MM.1S (cell line): ENCODE measurements at regions not wholly inside any gene's neighbourhood (a gene's known extent, or its start where the extent isn't known, plus 50 kb on each side); places are given as distances from the start of the nearest gene placed in this dataset.

Experiments used
- DNase-seq: peaks from one replicate; pipeline ENCODE4 v3.0.0-alpha.2; 2015
- H2AFZ ChIP-seq: fragments of 300-600 bp; sonication (generic); 2 replicates; pipeline ENCODE4 v1.6.0; 2016; ENCODE audit warnings: antibody characterized with exemption, low read length
- H3F3A ChIP-seq: fragments of 300-600 bp; sonication (generic); 2 replicates; pipeline ENCODE4 v1.6.1; 2016; ENCODE audit warnings: mild to moderate bottlenecking, antibody characterized with exemption, low read length, moderate library complexity, mixed read lengths; ENCODE audit not compliant: insufficient read depth
- H3K27ac ChIP-seq: fragments of 300-600 bp; sonication (generic); 2 replicates; pipeline ENCODE4 v1.5.1; 2016; ENCODE audit warnings: mild to moderate bottlenecking, low read length
- H3K27me3 ChIP-seq: fragments of 300-600 bp; sonication (generic); replicated peaks from 2 replicates; pipeline ENCODE4 v1.6.0; 2016; ENCODE audit warnings: low read length; ENCODE audit not compliant: insufficient read depth
- H3K36me3 ChIP-seq: fragments of 300-600 bp; sonication (generic); replicated peaks from 2 replicates; pipeline ENCODE4 v1.6.1; 2016; ENCODE audit warnings: mild to moderate bottlenecking, low read length, mixed read lengths; ENCODE audit not compliant: insufficient read depth
- H3K4me1 ChIP-seq: fragments of 300-600 bp; sonication (generic); 2 replicates; pipeline ENCODE4 v1.6.1; 2016; ENCODE audit warnings: low read length, mixed read lengths
- H3K4me2 ChIP-seq: fragments of 300-600 bp; sonication (generic); 2 replicates; pipeline ENCODE4 v1.6.0; 2016; ENCODE audit warnings: low read depth, low read length
- H3K4me3 ChIP-seq: fragments of 300-600 bp; sonication (generic); 2 replicates; pipeline ENCODE4 v1.5.1; 2016; ENCODE audit warnings: low read length, mixed read lengths
- H3K79me2 ChIP-seq: fragments of 300-600 bp; sonication (generic); 2 replicates; pipeline ENCODE4 v1.6.1; 2016; ENCODE audit warnings: mixed run types, low read length, mixed read lengths
- H3K9ac ChIP-seq: fragments of 300-600 bp; sonication (generic); 2 replicates; pipeline ENCODE4 v1.6.1; 2016; ENCODE audit warnings: low read length, mixed read lengths
- H3K9me2 ChIP-seq: fragments of 300-600 bp; sonication (generic); replicated peaks from 2 replicates; pipeline ENCODE4 v1.6.1; 2016; ENCODE audit warnings: mild to moderate bottlenecking, low read length, mixed read lengths; ENCODE audit not compliant: insufficient read depth
- H3K9me3 ChIP-seq: fragments of 300-600 bp; sonication (generic); replicated peaks from 2 replicates; pipeline ENCODE4 v1.6.1; 2016; ENCODE audit warnings: mild to moderate bottlenecking, low read length, mixed read lengths; ENCODE audit not compliant: insufficient read depth
- H4K20me1 ChIP-seq: fragments of 300-600 bp; sonication (generic); 2 replicates; pipeline ENCODE4 v1.6.1; 2016; ENCODE audit warnings: mild to moderate bottlenecking, low read length, moderate library complexity, mixed read lengths; ENCODE audit not compliant: insufficient read depth
- EZH2 ChIP-seq: fragments of 300-600 bp; sonication (generic); optimal IDR thresholded peaks from 2 replicates; pipeline ENCODE3; 2017; ENCODE audit warnings: low read depth, mild to moderate bottlenecking, antibody characterized with exemption, low read length, mixed read lengths
- EZH2phosphoT487 ChIP-seq: fragments of 300-600 bp; sonication (generic); IDR thresholded peaks from 2 replicates; pipeline ENCODE4 v1.6.1; 2018; ENCODE audit warnings: antibody characterized with exemption, low read length
- TF ChIP-seq, protein P1 (sequence below): fragments of 300-600 bp; sonication (generic); IDR thresholded peaks from 2 replicates; pipeline ENCODE4 v1.5.1; 2016; ENCODE audit warnings: antibody characterized with exemption, low read length, mixed read lengths

DNA sequence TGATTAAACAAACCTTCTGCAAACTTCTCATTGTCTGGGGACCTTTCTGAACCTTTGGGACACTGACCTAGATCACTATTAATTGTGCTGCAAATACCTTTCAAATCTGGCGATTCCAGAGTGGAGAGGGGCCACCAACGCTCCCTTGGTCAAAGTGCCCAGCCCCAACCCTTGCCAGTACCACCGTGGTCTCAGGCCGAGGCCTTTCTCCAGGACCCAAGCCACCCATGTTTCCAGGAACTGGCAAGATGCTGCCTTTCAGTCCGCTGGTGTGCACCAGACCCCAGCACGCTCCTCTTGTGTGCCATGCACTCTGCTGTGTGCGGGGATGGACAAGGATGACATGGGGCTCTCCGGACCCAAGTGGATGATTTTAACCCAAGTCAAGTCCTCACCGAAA is 91.1 kb upstream of the MGMT start:
- H4K20me1 ChIP-seq: no peaks in the 10 kb centered on the region
- no peak for DNase-seq
- no peaks in the 10 kb centered on the region for H3K79me2 ChIP-seq
- H3K36me3 ChIP-seq: no peaks in the 10 kb centered on the region
- H3F3A ChIP-seq: no peaks in the 10 kb centered on the region
- no peaks in the 10 kb centered on the region for H3K4me1 ChIP-seq
- H3K27me3 ChIP-seq: no peaks in the 10 kb centered on the region
- TF ChIP-seq, protein P1, sequence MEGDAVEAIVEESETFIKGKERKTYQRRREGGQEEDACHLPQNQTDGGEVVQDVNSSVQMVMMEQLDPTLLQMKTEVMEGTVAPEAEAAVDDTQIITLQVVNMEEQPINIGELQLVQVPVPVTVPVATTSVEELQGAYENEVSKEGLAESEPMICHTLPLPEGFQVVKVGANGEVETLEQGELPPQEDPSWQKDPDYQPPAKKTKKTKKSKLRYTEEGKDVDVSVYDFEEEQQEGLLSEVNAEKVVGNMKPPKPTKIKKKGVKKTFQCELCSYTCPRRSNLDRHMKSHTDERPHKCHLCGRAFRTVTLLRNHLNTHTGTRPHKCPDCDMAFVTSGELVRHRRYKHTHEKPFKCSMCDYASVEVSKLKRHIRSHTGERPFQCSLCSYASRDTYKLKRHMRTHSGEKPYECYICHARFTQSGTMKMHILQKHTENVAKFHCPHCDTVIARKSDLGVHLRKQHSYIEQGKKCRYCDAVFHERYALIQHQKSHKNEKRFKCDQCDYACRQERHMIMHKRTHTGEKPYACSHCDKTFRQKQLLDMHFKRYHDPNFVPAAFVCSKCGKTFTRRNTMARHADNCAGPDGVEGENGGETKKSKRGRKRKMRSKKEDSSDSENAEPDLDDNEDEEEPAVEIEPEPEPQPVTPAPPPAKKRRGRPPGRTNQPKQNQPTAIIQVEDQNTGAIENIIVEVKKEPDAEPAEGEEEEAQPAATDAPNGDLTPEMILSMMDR: no peak
- TF ChIP-seq EZH2phosphoT487: no peak
- TF ChIP-seq EZH2: no peak
- H2AFZ ChIP-seq: no peak overlapping the region
- no peaks in the 10 kb centered on the region for H3K9me2 ChIP-seq
- no peak overlapping the region for H3K9ac ChIP-seq
- no peaks in the 10 kb centered on the region for H3K9me3 ChIP-seq
- no peak overlapping the region for H3K4me2 ChIP-seq
- H3K4me3 ChIP-seq: no peak overlapping the region
- H3K27ac ChIP-seq: no peak overlapping the region

DNA sequence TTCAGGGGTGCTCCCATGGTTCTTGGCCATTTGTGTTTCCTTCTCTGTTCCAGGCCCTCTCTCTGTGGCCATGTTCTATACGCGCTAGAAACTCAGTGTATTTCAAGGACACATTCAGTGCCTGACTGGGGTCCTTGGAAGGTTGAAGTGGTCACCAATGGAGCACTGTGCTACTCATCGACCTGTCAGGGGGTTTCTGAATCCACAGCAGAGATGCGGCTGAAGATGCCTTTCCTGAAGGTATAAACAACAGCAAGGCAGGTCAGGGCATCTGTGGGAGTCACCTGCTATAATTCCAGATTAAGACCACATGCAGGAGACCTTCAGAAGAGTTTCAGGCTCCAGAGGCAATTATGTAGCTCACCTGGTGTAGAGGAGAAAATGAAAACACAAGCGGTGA is 86.8 kb upstream of the MGMT start:
- Histone ChIP-seq H4K20me1 (no peaks in the 10 kb centered on the region), H3K4me1 (no peaks in the 10 kb centered on the region), H3K9me2 (no peaks in the 10 kb centered on the region), H3K79me2 (no peaks in the 10 kb centered on the region), H3K9ac (no peak overlapping the region), H3K36me3 (no peaks in the 10 kb centered on the region), H3K4me2 (no peak overlapping the region), H3K27me3 (no peaks in the 10 kb centered on the region), H2AFZ (no peak overlapping the region), H3F3A (no peaks in the 10 kb centered on the region), H3K4me3 (no peak overlapping the region), H3K9me3 (no peaks in the 10 kb centered on the region), H3K27ac (no peak overlapping the region)
- no peak for DNase-seq
- TF ChIP-seq, protein P1: no peak
- TF ChIP-seq EZH2 (no peak), EZH2phosphoT487 (no peak)

DNA sequence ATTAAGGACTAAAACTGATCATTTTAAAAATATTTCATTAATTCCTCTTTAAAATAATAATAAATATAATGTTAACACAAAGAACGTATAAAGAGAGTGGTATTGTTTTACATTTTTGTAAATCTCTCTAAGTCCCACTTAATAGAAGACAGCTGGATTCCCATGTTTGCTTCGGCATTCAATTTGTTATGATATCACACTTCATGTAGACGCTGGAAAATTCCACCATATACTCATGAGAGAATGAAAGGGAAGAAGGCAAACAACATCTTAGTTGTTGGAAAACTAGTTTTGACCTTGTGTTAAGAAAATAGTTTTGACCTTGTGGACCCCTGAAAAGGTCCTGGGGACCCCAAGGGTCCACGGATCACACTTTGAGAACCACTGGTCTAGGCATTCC is 85.3 kb upstream of the MGMT start:
- Histone ChIP-seq H3K9me3 (no peaks in the 10 kb centered on the region), H3K4me3 (no peak overlapping the region)
- no peak for DNase-seq

More for the DNA sequence above, 85.3 kb upstream of the MGMT start:
- Histone ChIP-seq H3K79me2 (no peaks in the 10 kb centered on the region), H3K4me1 (no peaks in the 10 kb centered on the region), H2AFZ (no peak overlapping the region), H3K27ac (no peak overlapping the region), H3K4me2 (no peak overlapping the region), H3K36me3 (no peaks in the 10 kb centered on the region), H3K9ac (no peak overlapping the region), H4K20me1 (no peaks in the 10 kb centered on the region), H3F3A (no peaks in the 10 kb centered on the region), H3K9me2 (no peaks in the 10 kb centered on the region), H3K27me3 (no peaks in the 10 kb centered on the region)
- TF ChIP-seq, protein P1: no peak
- TF ChIP-seq EZH2 (no peak), EZH2phosphoT487 (no peak)
